GM21723 (cell line): ENCODE measurements at regions not wholly inside any gene's neighbourhood (a gene's known extent, or its start where the extent isn't known, plus 50 kb on each side); places are given as distances from the start of the nearest gene placed in this dataset.
A peak's percentile ranks its signal among the peaks of the same experiment; 100 is the strongest.

Experiments
- ATAC-seq: cut with Tn5 transposase; IDR thresholded peaks from one replicate; pipeline ENCODE4 v1.9.1; 2021; ENCODE audit warnings: mild to moderate bottlenecking, moderate library complexity; ENCODE audit not compliant: unreplicated experiment

DNA sequence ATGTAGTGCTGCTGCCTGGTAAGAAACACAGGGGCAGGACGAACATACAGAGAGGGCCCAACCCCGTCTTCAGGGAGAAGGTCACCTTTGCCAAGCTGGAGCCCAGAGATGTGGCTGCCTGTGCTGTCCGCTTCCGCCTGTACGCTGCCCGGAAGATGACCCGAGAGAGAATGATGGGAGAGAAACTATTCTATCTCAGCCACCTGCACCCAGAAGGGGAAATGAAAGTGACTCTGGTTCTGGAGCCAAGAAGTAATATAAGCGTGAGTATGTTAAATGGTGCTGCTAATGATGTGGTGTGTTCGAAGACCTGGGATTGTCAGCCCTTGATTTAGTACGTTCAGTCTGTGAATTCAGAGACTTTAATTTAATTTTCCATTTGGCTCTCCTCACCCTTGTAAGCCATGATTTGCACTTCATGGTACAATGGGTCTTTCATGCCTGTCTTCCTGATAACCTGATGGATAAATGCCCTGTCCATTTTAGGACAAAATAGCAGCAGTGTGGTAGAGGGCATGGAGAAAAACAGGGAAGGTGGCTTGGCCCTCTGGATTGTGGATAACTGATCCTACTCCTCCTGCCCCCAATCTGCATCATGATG lies 318.9 kb downstream of the SNAPC1 start:
- ATAC-seq: peak; percentile 93

DNA sequence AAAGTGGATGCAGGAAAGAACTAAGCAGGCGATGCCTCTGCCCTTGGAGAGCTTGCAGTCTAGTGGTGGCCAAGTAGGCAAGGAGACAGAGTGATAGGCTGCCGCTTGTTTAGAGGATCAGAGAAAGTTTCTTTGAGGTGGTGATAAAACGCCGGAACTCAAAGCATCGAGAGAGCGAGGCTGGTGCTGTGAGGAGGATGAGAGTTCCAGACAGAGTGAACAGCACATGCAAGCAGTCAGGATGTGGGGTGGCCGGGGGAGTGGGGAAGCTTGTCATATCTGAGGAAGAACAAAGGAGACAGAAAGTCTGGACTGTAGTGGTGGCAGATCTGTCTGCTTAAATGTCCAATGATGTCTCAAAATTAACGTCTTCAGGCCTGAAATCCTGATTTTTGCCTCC lies 319.7 kb downstream of the SNAPC1 start:
- no peak for ATAC-seq

DNA sequence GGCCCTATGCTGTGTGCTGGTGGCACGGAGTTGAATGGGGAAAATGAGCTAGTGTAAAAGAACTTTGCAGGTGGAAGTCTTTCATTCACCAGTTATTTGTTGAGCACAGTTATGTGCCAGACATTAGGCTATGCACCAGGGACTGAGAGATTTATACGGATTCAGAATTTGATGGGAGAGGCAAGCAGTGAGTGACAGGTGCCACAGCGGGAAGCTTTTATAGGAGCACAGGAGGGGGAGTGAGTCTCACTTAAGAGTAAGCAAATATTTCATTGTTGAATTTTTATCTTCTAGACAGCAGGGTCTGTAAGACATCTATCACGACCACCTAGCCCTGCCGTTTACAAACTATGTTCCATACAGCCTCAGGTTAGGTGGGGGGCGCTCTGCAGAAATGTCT lies 320.6 kb downstream of the SNAPC1 start:
- no peak for ATAC-seq

DNA sequence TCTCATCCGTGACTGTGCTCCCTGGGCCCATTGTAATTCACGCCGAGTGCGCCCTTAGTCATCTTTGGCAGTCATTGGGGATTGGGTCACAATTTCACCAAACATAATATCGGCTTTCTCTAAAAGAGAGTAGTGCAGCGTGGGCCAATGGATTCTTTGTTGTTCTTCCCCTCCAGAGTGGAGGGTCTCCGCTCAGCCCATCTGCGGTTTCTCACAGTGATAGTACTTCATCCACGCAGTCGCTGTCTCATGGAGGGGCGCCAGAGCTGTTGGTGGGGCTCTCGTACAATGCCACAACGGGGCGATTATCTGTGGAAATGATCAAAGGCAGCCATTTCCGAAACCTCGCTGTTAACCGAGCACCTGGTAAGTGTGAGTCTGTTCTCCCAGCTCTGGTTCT lies 321.8 kb downstream of the SNAPC1 start:
- ATAC-seq: no peak

DNA sequence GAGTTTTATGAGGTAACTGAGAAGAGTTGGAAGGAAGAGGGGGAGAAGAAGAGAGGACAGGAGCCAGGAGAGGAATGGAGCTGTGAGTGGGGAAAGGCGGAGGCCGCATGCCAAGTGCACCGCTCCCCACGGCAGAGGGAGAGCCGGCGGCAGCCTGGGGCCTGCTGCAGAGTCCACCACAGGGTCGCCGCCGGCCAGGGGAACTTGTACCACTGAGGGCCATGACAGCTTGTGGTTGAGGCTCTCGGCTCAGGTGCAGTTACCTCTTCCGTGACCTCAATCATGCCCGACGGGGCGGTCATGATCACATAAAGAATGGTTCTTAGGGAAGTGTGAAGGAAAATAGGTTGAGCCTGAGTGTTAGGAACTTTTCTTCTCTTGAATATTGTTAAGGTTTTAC lies 325.0 kb downstream of the SNAPC1 start:
- no peak for ATAC-seq

DNA sequence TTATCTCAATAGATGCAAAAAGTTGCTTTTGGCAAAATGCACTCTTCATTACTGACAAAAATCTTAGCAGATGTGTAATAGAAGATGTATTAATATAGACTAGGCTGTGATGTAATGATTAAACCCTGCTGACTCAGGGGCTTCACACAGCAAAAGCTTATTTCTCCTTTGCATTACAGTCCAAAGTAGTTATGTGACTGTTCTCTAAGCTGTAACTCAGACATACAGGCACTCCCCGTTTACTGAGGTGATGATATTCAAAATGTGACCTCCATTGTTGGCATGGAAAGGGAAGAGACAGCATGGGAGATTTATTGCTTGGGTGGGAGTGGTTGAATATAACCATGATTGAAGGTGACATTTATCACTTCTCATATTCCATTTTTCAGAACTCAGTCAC lies 331.5 kb downstream of the SNAPC1 start:
- no peak for ATAC-seq

DNA sequence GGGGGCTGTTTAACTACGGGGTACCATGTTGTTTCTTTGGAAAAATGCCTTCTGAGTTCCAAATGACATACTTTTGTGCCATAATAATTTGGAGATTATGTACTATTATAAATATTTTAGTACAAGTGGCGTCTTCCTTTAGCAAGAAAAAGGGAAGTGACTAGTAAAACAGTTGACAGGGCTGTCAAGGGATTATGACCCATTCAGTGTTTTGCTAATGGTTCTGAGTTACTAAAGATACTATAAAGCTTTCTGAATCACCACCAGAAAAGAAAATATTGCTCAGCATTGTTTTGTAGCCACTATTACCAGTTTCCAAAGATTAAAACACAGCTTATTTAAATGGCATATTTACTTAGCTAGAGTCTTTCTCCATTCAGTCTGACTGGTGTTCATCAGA lies 334.9 kb downstream of the SNAPC1 start:
- no peak for ATAC-seq

DNA sequence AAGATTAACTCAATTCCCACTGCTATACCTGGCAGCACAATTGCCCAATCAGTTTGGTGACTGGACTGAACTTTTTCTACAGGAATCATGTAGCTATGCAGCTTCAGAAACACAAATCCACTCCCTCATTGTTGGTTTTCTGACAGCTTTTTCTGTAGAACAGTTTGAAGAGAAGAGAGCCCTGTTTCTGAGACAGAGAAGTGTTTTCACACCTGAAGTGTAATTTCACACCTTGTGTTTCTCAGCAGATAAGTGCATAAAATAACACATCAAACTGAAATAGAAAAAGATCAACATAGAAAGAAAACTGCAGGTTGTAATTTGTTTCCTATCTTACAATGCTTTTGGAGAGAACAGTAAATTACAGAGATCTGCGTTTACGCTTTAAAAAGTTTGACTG lies 335.6 kb downstream of the SNAPC1 start:
- ATAC-seq: no peak

DNA sequence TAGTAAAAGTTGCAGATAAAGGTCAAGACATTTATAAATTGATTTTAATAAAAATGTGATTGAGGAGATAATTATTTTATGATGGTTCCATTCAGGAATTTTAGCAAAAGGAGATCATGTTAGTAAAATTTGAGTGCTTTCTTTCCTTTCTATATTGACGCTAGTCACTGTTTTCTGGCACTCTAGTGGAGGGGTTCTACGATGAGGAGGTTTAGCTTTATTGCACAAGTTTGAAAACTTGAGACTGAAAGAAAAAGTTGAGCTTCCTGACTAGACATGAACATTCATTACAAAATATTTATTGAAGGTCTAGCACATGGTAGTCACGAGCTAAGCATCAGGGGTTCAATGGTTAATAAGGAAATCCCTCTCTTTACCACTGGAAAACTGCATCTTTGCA lies 336.1 kb downstream of the SNAPC1 start:
- no peak for ATAC-seq

DNA sequence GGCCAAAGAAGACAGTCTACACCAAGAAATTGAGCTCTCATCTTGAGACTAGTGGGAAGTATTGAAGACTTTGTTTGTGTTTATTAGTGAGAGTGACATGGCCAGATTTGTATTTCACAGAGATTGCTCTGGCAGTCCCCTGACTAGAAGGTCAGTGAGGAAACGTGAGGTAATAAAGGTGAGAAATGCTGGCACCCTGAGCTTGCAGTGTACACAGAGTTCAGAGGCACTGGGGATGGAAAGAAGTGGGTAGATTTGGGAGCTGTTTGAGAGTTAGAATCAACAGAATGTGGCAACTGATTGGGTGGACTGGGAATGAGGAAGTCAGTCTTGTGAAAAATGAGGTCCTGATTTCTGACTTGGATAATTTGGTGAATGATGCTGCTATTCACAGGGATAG lies 336.9 kb downstream of the SNAPC1 start:
- ATAC-seq: no peak

DNA sequence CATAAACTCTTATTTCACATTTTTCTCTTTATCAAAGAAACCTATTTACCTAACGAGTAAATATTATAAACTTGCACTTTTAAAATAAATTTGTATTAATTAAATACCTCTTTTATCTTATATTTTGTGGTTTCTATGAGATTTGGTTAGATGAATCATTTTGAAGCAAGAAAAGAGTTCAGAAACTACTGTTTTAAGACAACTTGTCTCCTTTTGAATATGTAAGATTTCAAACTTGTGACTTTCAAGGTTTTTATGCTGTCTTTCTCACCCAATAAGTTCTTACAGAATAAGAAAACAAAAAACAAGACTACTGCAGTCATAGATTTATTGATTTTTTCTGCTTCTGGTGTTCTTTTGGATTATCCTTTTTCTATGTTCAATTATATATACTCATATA lies 339.0 kb downstream of the SNAPC1 start:
- no peak for ATAC-seq

DNA sequence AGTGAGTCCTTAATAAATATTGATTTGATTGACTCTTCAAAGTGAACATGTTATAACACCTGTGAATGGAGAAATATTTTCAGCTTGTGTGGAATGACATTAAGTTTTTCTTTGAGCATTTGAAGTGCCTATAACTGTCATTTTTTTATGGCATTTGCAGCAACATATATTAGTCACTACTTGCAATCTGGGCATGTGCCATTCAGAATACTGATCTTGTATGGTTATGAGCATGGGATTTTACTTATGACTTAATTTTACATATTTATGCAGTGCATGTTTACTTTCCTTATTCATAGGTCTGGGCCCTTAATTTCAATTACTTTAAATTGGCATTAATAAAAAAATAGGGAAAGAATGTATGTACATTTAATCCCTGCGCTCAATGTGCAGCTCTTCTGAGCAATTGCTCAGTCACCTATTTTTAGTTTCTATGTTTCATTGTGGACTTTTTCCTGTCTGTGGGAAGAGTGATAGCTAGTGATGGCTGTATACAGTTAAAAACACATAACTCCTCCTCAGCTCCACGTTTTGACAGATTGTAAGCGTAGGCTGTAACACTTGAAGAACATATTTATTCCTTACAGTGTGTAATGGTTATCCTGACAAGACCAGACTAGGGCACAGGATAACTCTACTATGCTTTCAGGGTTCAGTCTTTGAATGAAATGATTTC lies 339.6 kb downstream of the SNAPC1 start:
- no peak for ATAC-seq

DNA sequence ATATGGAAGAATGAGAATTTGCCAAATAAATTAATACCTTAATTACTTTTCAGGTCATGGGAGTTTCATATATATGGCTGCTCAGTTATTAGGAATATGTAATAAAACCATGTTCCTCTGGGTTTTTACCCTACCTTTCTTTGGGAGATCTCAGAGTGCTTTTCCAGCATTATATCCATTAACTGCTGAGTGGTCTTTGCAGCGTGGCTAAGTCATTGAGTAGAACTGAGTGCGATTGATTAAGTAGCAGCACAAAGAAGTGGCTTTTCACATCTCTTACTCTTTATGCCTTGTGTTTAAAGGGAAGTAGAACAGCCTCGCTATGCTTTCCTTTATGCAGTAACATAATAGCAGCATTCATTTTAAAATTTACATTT lies 340.1 kb downstream of the SNAPC1 start:
- no peak for ATAC-seq

DNA sequence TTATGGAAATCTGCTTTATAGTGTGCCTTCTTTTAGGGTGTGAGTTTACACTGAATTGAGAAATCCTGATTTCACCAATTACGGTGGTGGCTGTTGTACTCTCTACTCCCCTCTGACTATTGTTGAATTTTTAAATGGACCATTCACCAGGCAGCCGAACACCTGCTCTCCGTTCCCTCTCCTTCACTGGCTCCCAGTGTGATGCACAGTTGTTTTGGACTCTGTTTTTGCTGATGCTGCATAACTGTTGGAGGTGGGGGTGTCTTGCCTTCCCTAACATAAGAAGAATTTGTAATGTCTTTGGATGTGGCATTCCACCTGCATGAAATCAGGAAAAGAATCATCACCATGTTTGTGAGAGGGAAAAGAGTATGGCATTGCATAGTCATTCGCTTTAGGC lies 341.2 kb downstream of the SNAPC1 start:
- no peak for ATAC-seq

DNA sequence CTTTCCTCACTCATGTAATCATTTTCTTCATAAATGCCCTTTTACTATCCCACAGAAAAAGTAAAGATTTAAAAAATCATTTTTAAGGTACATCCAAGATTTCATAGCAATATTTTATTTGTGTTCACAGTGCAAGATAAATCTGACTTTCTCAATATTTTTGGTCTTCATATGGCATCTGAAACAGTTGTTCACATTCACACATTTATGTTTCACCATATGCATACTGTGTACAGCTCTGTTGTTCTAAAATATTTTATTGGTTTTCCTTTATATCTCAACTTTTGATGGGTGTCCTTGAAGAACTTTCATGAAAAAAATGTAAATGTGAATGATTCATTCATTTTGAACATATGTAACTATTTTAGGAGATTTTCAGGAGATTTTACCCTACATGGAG lies 348.7 kb downstream of the SNAPC1 start:
- no peak for ATAC-seq

DNA sequence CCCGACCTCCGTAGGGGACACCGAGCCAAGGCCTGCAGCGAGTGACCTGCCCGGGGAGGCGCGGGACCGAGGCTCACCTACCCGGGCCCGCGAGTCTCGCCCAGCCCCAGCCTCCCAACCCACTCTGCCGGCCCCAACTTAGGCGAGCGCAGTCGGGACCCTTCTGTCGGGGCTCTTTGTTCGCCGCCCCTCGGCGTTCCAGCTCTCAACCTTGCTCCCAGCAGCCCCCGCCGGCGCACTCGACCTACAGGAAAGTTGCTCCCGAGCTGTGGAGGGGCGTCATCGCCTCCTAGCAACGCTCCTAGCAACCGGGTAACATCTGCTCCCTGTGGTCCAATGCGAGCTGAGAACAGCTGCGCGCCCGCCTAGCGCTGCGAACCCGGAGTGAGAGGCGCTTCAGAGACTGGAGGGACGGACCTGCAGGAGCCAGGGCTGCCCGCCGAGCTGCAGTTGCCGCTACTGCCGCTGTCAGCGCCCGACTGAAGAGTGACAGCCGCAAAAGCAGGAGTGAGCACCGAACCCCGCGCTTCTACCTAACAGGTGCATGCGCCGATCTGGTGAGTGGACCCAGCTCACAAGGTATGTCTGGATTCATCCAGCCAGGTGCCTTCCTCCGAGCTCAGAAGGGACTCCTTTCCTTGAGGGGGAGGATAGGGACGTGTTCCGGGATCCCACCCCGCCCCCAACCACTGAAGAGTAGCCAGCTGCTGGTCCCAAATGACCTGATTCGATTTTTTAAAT lies 355.0 kb downstream of the SNAPC1 start:
- ATAC-seq: peak; percentile 97

DNA sequence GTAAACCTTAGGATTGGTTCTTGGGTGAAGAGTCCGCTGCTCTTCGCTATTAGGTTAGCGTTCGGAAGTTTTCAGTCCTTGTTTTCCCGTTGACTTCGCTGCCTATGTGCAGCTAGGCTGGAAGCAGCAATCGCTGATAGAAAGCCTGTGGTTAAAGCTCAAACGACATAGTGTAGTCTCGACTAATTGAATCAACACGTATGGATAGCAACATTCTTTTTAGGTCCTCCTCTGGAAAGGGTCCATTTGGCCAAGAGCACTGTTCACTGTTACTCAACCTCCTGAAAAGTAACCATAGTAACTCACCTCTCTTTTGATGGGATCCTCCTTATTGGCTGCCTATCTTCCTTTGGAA lies 355.5 kb downstream of the SNAPC1 start:
- no peak for ATAC-seq

DNA sequence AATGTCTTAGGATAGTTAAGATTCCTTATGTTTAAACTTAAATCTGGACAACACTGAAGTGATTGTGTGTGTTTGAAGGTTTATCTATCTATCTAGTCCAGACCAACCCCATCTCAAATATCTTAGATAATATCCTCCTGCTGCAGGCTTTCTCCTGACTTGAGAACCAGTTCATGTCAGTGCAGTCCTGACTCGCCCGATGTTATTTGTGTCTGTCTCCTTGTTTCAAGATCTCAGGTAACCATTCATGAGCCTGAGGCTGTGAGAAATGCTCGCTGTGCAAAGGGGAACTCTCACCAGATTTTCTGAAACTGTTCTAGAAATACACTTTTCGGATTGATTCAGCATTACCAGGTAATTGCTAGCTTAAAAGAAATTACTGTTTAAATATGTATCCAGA lies 356.2 kb downstream of the SNAPC1 start:
- ATAC-seq: no peak

DNA sequence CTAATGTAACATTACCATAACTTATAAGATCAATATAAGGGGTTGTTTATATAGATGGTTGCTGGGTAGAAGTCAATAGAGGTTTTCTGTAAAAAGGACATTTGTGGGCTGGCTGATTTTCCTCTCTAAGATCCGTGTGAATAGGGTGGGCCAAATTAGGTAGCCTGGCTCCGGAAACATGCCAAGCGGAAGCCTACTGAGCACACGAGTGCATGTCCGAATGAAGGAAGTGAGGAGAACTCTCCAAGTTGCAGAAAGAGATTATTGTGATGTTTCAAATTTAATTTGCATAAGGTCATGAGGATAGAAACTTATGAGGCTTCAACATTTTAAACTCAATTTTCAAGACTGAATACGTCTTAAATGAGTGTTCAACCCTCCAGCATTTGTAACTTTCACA lies 356.7 kb downstream of the SNAPC1 start:
- ATAC-seq: no peak

DNA sequence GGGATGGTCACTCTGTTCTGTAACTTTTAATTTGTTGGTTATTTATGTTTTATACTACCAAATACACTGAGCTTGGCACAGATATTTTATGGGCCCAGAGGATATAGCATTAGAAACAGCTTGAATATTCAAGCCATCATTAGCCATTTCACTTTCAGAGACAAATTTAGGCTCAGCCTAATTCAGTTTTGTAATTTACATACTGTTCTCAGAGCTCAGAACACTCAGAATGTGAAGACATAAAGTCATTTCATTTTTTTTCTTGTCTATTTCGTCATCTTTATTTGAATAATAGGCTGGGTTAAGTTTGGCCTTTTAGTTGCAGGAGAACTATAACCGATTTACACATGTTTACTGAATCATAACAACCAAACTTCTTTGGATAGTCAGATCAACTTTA lies 361.7 kb downstream of the SNAPC1 start:
- no peak for ATAC-seq

DNA sequence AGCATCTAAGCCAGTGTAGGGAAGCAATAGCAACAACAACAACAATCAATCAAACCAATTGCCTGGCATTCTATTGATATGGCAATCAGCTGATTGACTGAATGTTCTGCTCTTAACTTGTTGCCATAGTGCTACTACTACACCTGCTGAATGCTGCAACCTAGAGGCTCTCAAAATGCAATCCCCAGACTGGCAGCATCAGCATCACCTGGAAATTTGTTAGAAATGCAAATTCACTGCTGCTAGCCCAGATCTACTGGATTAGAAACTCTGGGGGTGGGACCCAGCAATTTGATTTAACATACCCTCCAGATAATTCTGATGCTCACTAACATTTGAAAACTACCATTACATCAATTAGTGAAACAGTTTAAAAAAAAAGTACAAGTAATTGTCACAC lies 363.6 kb downstream of the SNAPC1 start:
- no peak for ATAC-seq

DNA sequence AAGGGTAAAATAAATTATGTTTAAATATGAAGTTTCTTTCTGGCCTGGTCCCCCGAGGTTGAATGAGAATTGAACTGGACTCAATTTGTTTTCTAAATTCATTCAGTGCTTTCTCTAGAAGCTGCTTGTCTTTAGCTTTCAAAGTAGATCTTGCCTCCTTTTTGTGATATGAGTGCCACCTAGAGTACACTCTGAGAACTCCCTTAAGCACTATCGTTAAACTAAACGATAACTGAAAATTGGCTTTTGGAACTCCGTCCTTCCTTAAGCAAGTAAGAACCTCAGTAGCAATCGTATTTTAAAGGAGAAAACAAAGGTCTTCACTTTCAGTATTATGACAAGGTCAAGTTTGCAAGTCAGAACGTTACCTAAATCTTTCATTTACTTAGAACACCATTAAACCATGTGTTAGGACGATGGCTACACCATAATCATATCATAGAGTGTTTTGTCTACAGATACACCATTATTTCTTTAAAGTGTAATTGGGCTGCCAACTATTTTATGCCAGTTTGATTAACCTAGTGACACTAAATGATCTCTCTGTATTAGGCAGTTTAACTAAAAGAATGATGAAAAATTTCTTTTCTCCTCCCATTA lies 364.8 kb downstream of the SNAPC1 start:
- ATAC-seq: peak; percentile 76
